D721Med (cell line): ENCODE measurements at regions not wholly inside any gene's neighbourhood (a gene's known extent, or its start where the extent isn't known, plus 50 kb on each side); places are given as distances from the start of the nearest gene placed in this dataset.

Source experiments
- DNase-seq: peaks from one replicate; pipeline ENCODE4 v3.0.0; 2011; ENCODE audit warnings: low spot score; ENCODE audit not compliant: insufficient read length
- FAIRE-seq: peaks from 2 replicates; lab custom pipeline; 2011; peaks lifted over from hg19 to GRCh38; lab: Jason Lieb, UNC
- CTCF ChIP-seq: IDR thresholded peaks from 2 replicates; pipeline ENCODE4 v1.5.1; 2012; ENCODE audit warnings: mild to moderate bottlenecking, control low read depth; ENCODE audit not compliant: insufficient read depth; ENCODE audit errors: missing control alignments

DNA sequence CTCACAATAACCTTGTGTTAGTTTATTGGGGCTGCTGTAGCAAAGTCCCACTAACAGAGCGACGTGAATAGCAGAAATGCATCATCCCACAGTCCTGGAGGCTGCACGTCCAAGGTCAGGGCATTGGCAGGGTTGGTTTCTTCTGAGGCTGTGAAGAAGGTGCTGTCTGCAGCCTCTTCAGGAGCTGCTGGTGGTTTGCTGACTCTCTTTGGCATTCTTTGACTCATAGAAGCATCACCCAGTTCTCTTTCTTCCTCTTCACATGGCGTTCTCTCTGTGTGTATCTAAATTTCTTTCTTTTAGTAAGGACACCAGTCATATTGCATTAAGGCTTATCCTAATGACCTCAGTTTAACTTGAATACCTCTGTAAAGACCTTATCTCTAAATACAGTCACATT lies 428.4 kb upstream of the KLF6 start:
- FAIRE-seq (no peak), DNase-seq (no peak)
- TF ChIP-seq CTCF, result no peak

DNA sequence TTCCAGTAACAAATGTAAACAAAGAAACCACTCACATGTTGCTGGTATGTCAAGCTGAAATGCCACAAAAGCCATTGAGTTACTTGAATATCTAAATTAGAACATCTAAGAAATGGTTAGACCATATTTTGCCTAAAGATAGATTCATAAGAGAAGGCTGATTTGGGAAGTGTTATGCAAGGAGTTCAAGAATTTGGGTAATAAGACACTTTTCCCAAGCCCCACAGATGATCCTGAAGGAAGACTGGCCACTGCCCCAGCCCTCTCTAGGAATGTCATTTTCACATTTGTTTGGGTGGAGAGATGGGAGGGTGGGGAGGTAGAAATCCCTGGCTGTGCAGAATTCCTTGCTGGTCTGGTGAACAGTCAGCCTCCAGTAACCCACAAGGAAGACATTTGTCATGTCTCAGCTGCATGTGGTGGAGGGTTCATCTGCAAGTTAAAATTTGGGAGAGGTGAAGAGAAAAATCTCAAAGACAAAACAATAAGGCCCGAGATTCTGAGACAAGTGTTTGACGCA lies 427.2 kb upstream of the KLF6 start:
- FAIRE-seq, result no peak
- no peak for TF ChIP-seq CTCF
- no peak for DNase-seq

DNA sequence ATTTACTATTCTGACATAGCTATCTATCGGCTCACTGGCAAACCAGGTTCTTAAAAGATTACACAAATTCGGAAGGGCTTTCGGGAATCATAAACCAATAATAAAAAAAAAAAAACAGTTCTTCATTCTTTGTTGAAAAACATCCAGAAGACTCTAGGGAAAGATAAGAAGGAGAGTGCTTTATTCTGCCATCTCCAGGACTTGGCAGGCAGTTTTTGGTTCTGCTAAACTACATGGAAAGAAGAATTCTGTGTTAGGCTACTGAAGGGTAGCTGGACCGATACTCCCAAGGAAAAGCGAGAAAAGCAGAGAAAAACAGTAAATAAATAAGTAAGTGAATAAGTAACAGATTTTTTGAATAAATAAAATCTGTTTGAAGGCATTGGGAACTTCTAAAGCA lies 423.5 kb upstream of the KLF6 start:
- no peak for DNase-seq
- no peak for TF ChIP-seq CTCF

GRCh38 chr10:4205113-4205512 lies 420.1 kb upstream of the KLF6 start:
- TF ChIP-seq CTCF, result no peak
- FAIRE-seq, result no peak
- DNase-seq, result no peak

More for the DNA sequence above, 423.5 kb upstream of the KLF6 start:
- no peak for FAIRE-seq

DNA sequence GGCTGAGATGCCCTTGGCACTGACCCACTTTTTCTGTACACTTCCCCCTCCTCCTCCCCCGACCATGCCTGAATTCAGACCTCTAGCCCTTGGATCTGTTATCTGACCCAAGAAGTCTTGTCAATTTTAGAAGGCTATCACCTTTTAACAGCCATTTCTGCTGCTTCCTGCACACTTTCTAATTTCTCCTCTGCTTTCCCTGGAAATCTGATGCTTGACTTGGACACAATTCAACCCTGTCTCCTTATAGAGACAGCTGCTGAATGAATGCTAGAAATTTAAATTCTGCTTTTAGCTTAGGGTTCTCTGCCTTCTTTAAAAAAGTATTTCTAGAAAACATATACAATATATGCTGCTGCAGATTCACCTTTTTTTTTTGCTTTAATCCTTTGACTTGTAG lies 417.9 kb upstream of the KLF6 start:
- no peak for TF ChIP-seq CTCF
- FAIRE-seq (no peak), DNase-seq (no peak)

DNA sequence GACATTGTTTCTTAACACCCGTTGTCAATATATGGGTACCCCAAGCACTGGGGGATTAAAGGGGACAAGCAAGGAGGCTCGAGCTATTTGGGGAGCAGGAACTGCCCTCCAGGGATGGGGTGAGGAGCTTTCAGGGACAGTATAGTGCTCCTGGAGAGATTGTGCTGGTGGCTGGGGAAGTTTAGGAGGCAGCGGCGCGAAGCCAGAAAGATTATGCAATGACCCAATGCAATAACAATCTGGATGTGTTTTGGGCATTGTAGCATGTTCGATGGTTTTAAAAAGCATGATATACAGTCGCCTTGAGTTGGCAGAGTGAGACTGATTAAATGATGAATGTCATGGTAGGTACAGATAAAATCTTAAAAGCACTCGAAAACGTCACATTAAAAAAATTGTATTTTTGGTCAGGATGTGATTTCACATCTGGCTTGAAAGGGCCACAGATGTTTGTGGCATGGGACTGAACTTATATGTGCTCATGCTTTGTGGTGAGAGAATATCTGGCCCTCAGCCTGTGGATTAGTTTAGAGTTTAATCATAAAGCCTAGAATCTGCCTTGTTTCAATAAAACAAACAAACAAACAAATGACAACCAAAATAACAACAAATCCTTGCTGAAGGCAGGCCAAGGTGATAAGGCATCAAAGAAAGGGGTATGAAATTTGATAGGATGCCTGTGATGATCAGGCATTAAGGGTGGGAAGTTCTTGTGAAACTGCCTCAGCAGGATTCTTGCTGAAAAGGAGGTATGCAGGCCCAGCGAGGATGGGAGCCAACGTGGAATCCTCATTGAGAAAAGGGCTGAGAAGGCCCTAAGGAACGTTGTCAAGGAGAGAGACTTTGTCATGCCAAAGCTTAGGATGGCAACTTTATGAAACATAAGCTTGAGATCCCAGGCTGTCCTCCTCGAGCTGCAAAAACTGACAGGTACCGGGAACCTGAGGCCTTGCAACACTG lies 417.1 kb upstream of the KLF6 start:
- TF ChIP-seq CTCF, result no peak
- FAIRE-seq (no peak), DNase-seq (no peak)

DNA sequence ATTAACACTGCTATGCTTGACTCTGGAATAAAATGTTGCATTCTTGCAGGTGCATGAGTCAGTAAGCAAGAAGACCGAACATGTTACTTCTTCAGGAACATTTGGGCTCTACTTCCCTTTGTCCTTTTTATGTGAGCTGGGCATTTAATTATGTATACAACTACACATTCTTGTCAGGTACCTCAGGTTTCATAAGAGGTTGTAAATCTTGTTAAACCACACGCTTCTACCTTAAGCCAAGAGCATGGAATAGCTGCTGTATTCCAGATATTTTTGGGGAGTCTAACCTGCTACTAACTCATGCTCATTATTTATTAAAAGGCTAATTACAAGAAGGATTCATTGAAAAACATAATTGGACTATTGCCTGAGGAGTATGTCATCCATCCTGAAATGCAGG lies 414.2 kb upstream of the KLF6 start:
- DNase-seq (no peak), FAIRE-seq (no peak)
- no peak for TF ChIP-seq CTCF
